DND-41 (cell line): ENCODE measurements at regions not wholly inside any gene's neighbourhood (a gene's known extent, or its start where the extent isn't known, plus 50 kb on each side); places are given as distances from the start of the nearest gene placed in this dataset.
"Not testable (repeated sequence)": the region's sequence is repeated elsewhere in the genome, so short reads cannot be mapped to it uniquely, and the experiment has no call there.

Source experiments
- CTCF ChIP-seq: IDR thresholded peaks from 2 replicates; pipeline ENCODE4 v1.5.1; 2012; ENCODE audit warnings: borderline replicate concordance, low read length, moderate library complexity, mild to moderate bottlenecking; ENCODE audit not compliant: poor library complexity, severe bottlenecking; ENCODE audit errors: extremely low read depth
- EZH2 ChIP-seq: IDR thresholded peaks from 3 replicates; pipeline ENCODE4 v1.6.1; 2012; ENCODE audit warnings: borderline replicate concordance, low read depth, mild to moderate bottlenecking, moderate library complexity, low read length, inconsistent platforms; ENCODE audit not compliant: severe bottlenecking

DNA sequence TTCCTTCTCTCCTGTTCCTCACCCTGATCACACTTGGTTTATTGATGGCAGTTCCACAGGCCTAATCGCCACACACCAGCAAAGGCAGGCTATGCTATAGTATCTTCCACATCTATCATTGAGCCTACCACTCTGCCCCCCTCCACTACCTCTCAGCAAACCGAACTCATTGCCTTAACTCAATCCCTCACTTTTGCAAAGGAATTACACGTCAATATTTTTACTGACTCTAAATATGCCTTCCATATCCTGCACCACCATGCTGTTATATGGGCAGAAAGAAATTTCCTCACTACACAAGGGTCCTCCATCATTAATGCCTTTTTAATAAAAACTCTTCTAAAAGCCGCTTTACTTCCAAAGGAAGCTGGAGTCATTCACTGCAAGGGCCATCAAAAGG is 93.4 kb upstream of the TRIM24 start:
- not testable (repeated sequence) for TF ChIP-seq CTCF, EZH2
